IMR-90 (cell line): ENCODE measurements at regions not wholly inside any gene's neighbourhood (a gene's known extent, or its start where the extent isn't known, plus 50 kb on each side); places are given as distances from the start of the nearest gene placed in this dataset.
A peak's percentile ranks its signal among the peaks of the same experiment; 100 is the strongest.

Experiments
- ATAC-seq: fragments of 200-7000 bp; cut with Tn5 transposase; 2 replicates; pipeline ENCODE4 v1.9.1; 2020; ENCODE audit warnings: low read depth, mild to moderate bottlenecking, moderate library complexity
- BruUV-seq: library from RNA; stranded (reverse); fragments of 400-500 nt; replicated peaks from 2 replicates; lab custom pipeline; 2021; lab: Mats Ljungman, UMichigan
- CTCF ChIA-PET: fragments of 300-600 bp; formaldehyde crosslinking; extraction: SDS; loops from one replicate; lab custom pipeline; 2021; ENCODE audit warnings: antibody characterized with exemption; lab: Yijun Ruan, JAX
- POLR2A ChIA-PET: fragments of 300-600 bp; sonication (Branson Sonifier 250); formaldehyde crosslinking; loops from one replicate; lab custom pipeline; 2022; ENCODE audit warnings: antibody characterized with exemption; ENCODE audit not compliant: unreplicated experiment; lab: Charles Lee
- DNase-seq: peaks from one replicate; pipeline ENCODE4 v3.0.0; 2013
- H2AFZ ChIP-seq: replicated peaks from 2 replicates; pipeline ENCODE3; 2013; ENCODE audit warnings: low read length, mild to moderate bottlenecking; ENCODE audit not compliant: poor library complexity
- H2AK5ac ChIP-seq: 2 replicates; pipeline ENCODE4 v1.6.1; 2013; ENCODE audit warnings: low read depth, low read length, inconsistent platforms
- H2AK9ac ChIP-seq: replicated peaks from 2 replicates; pipeline ENCODE3; 2013; ENCODE audit warnings: mild to moderate bottlenecking, low read depth, low read length, moderate library complexity; ENCODE audit not compliant: poor library complexity
- H2BK120ac ChIP-seq: 2 replicates; pipeline ENCODE4 v1.6.1; 2013; ENCODE audit warnings: low read depth, low read length, inconsistent platforms
- H2BK15ac ChIP-seq: 3 replicates; pipeline ENCODE4 v1.6.1; 2013; ENCODE audit warnings: low read depth, low read length, inconsistent platforms
- H2BK20ac ChIP-seq: 2 replicates; pipeline ENCODE4 v1.6.1; 2013; ENCODE audit warnings: low read depth, mild to moderate bottlenecking, inconsistent platforms, low read length, moderate library complexity
- H2BK5ac ChIP-seq: 2 replicates; pipeline ENCODE4 v1.6.1; 2013; ENCODE audit warnings: mild to moderate bottlenecking, low read depth, low read length, inconsistent platforms; ENCODE audit not compliant: poor library complexity, severe bottlenecking
- H3K14ac ChIP-seq: replicated peaks from 2 replicates; pipeline ENCODE4 v1.6.1; 2013; ENCODE audit warnings: low read depth, low read length, inconsistent platforms
- H3K18ac ChIP-seq: 2 replicates; pipeline ENCODE4 v1.6.1; 2013; ENCODE audit warnings: low read depth, low read length, control low read depth
- H3K23ac ChIP-seq: 2 replicates; pipeline ENCODE4 v1.6.1; 2013; ENCODE audit warnings: low read depth, low read length, inconsistent platforms
- H3K27ac ChIP-seq: 2 replicates; pipeline ENCODE4 v1.5.1; 2013; ENCODE audit warnings: mild to moderate bottlenecking, control low read depth, low read length; ENCODE audit not compliant: insufficient read depth
- H3K27me3 ChIP-seq: 2 replicates; pipeline ENCODE4 v1.6.1; 2013; ENCODE audit warnings: low read length; ENCODE audit not compliant: control insufficient read depth, insufficient read depth
- H3K36me3 ChIP-seq: 2 replicates; pipeline ENCODE4 v1.6.1; 2013; ENCODE audit warnings: low read length, mixed read lengths; ENCODE audit not compliant: control insufficient read depth, insufficient read depth
- H3K4ac ChIP-seq: 2 replicates; pipeline ENCODE4 v1.6.1; 2013; ENCODE audit warnings: low read depth, low read length, inconsistent platforms
- H3K4me1 ChIP-seq: 2 replicates; pipeline ENCODE4 v1.6.1; 2013; ENCODE audit warnings: low read length, mixed read lengths; ENCODE audit not compliant: control insufficient read depth, insufficient read depth
- H3K4me2 ChIP-seq: 2 replicates; pipeline ENCODE4 v1.6.1; 2013; ENCODE audit warnings: low read depth, mild to moderate bottlenecking, control low read depth, low read length, moderate library complexity
- H3K4me3 ChIP-seq: 2 replicates; pipeline ENCODE4 v1.5.1; 2013; ENCODE audit warnings: low read depth, mild to moderate bottlenecking, control low read depth, low read length, moderate library complexity; ENCODE audit not compliant: insufficient read depth
- H3K56ac ChIP-seq: 2 replicates; pipeline ENCODE4 v1.6.1; 2013; ENCODE audit warnings: low read length, inconsistent platforms; ENCODE audit not compliant: insufficient read depth; ENCODE audit errors: extremely low read depth
- H3K79me1 ChIP-seq, 2 experiments: 2 replicates each; pipeline ENCODE4 v1.6.1; 2013; ENCODE audit warnings: low read length in 2 of 2, inconsistent platforms in 1 of 2, low read depth in 1 of 2
- H3K9ac ChIP-seq: 2 replicates; pipeline ENCODE4 v1.6.1; 2013; ENCODE audit warnings: low read depth, low read length, control low read depth
- H3K9me1 ChIP-seq: 2 replicates; pipeline ENCODE4 v1.6.1; 2013; ENCODE audit warnings: low read length, inconsistent platforms; ENCODE audit not compliant: insufficient read depth
- H3K9me3 ChIP-seq: 2 replicates; pipeline ENCODE4 v1.6.1; 2013; ENCODE audit warnings: low read length; ENCODE audit not compliant: control insufficient read depth, insufficient read depth
- H4K20me1 ChIP-seq: 2 replicates; pipeline ENCODE4 v1.6.1; 2013; ENCODE audit warnings: low read length, inconsistent platforms; ENCODE audit not compliant: insufficient read depth
- H4K5ac ChIP-seq: 2 replicates; pipeline ENCODE4 v1.6.1; 2013; ENCODE audit warnings: mild to moderate bottlenecking, low read depth, low read length, control low read depth
- H4K8ac ChIP-seq, 2 experiments: 2 replicates each; pipeline ENCODE4 v1.6.1; 2013; ENCODE audit warnings: low read depth in 2 of 2, low read length in 2 of 2, control low read depth in 1 of 2, inconsistent platforms in 1 of 2
- H4K91ac ChIP-seq: 2 replicates; pipeline ENCODE4 v1.6.1; 2013; ENCODE audit warnings: low read depth, low read length, inconsistent platforms; ENCODE audit not compliant: insufficient read depth
- CEBPB ChIP-seq: IDR thresholded peaks from 2 replicates; pipeline ENCODE4 v1.6.1; 2012; ENCODE audit warnings: low read depth, low read length, improper control_type of control experiment
- SMC3 ChIP-seq: fragments of 150-350 bp; IDR thresholded peaks from 2 replicates; pipeline ENCODE4 v1.6.1; 2016; ENCODE audit warnings: low read depth, mild to moderate bottlenecking, antibody characterized with exemption, low read length, moderate library complexity
- WGBS, 2 experiments: methylation state at CpG; one replicate each; pipeline versions ENCODE4 v1.1.5 to v1.1.7; 2013; ENCODE audit warnings: missing lambda C conversion rate in 2 of 2; ENCODE audit not compliant: insufficient read length in 1 of 2; ENCODE audit errors: extremely low coverage in 2 of 2; 5-methylcytosine and 5-hydroxymethylcytosine counted together
- dilution Hi-C: fragments of 300-500 bp; cut with HindIII; formaldehyde crosslinking; loops from one replicate; pipeline ENCODE4 v1.14.3; 2018; ENCODE audit warnings: low sequenced_read_pairs; ENCODE audit not compliant: unreplicated experiment
- in situ Hi-C: fragments of 300-500 bp; cut with MboI; formaldehyde crosslinking; loops from 3 replicates; pipeline ENCODE4 v1.14.3; 2019; ENCODE audit warnings: low sequenced_read_pairs, inconsistent platforms, mixed read lengths
- intact Hi-C: fragments of 100-400 bp; cut with micrococcal nuclease; formaldehyde crosslinking; loops from 2 replicates; pipeline ENCODE4 v1.10.0; 2022

- no peak overlapping the region for H2BK15ac ChIP-seq
- no peaks in the 10 kb centered on the region for H3K4me1 ChIP-seq
- H3K9me1 ChIP-seq: no peaks in the 10 kb centered on the region
- H3K4me3 ChIP-seq: no peak overlapping the region
- H3K79me1 ChIP-seq: no peaks in the 10 kb centered on the region
- no peak overlapping the region for H3K4ac ChIP-seq
- no peak overlapping the region for H3K56ac ChIP-seq
- TF ChIP-seq SMC3 (no peak), CEBPB (peak; percentile 44; the same call in 1 of the 2 replicates)
- ChIA-PET CTCF (no interaction called here), POLR2A (no interaction called here)
- no CpG with 5 or more reads among the region's 3 CpGs for WGBS, 2 experiments
- no peak overlapping the region for H3K9ac ChIP-seq
- no peaks in the 10 kb centered on the region for H4K20me1 ChIP-seq
- no peak overlapping the region for H2AK9ac ChIP-seq
- H2AFZ ChIP-seq: no peak overlapping the region
- no peak overlapping the region for H3K14ac ChIP-seq
- no peak overlapping the region for H3K18ac ChIP-seq
- H3K23ac ChIP-seq: no peak overlapping the region
- ATAC-seq: no peak
- no peak overlapping the region for H2BK5ac ChIP-seq
- no peak overlapping the region for H2BK20ac ChIP-seq
- no peak overlapping the region for H2AK5ac ChIP-seq
- no peak overlapping the region for H2BK120ac ChIP-seq
- intact Hi-C loops: no loop called here
- H3K27ac ChIP-seq: no peak overlapping the region
- DNase-seq: no peak
- no TSS peak for BruUV-seq
- H3K36me3 ChIP-seq: no peaks in the 10 kb centered on the region
- H4K5ac ChIP-seq: no peak overlapping the region
- H4K8ac ChIP-seq: no peak overlapping the region
- no peak overlapping the region for H4K91ac ChIP-seq
- peaks cover 2% of the 10 kb centered on the region for H3K27me3 ChIP-seq
- dilution Hi-C loops: no loop called here
- no peak overlapping the region for H3K4me2 ChIP-seq
- in situ Hi-C loops: no loop called here
- no peaks in the 10 kb centered on the region for H3K9me3 ChIP-seq
Measured at GRCh38 chrX:69412661-69413060, 91.5 kb upstream of the NALF2 start.
